ENCODE measurements at regions not wholly inside any gene's neighbourhood (a gene's known extent, or its start where the extent isn't known, plus 50 kb on each side); places are given as distances from the start of the nearest gene placed in this dataset.

DNA sequence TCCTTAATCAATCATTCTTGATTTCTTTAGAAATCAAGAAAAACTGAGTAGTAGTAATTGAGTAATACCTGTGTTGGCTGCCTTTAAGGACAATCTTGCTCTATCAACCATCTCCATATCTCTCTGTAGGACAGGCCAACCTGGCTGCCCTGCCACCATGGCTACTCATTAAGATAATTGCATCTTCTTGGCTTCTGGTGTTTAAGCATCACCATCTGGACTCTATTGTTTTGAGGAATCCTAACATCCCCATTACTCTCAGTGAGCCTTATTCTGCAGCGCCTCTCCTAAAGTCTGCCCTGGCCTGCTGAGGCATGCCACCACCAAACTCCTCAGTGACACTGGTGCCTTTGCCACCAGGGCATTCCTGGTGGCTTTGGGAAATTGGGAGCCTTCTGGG, 442.6 kb upstream of the ZNF507 start:
- DNase-seq (ENCODE audit: low read depth): no peak
- TF ChIP-seq, protein P1, sequence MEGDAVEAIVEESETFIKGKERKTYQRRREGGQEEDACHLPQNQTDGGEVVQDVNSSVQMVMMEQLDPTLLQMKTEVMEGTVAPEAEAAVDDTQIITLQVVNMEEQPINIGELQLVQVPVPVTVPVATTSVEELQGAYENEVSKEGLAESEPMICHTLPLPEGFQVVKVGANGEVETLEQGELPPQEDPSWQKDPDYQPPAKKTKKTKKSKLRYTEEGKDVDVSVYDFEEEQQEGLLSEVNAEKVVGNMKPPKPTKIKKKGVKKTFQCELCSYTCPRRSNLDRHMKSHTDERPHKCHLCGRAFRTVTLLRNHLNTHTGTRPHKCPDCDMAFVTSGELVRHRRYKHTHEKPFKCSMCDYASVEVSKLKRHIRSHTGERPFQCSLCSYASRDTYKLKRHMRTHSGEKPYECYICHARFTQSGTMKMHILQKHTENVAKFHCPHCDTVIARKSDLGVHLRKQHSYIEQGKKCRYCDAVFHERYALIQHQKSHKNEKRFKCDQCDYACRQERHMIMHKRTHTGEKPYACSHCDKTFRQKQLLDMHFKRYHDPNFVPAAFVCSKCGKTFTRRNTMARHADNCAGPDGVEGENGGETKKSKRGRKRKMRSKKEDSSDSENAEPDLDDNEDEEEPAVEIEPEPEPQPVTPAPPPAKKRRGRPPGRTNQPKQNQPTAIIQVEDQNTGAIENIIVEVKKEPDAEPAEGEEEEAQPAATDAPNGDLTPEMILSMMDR (IDR thresholded peaks at IDR 0.05; ENCODE audit: insufficient read depth, low read length): no peak
- H3K4me3 ChIP-seq (ENCODE audit: low read depth, low read length): no peak overlapping the region

DNA sequence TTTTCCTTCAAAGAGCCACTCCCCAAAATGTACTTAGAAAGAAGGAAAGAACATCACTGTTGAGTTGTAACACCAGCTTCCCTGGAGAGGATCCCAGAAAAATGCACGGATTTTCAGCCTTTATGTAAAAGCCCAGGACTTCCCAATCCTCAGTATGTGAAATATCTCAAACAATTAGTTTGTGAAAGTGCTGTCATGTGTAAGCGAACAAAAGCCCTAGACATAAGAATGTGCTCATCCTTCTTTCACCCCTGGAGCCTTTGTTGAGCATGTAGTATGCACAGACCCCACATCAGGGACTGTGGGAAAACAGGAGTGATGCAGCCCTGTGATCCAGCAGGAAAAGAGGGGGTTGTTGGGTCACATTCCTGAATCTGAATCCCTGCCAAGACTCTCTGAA, 441.4 kb upstream of the ZNF507 start:
- TF ChIP-seq, protein P1 (IDR thresholded peaks at IDR 0.05; ENCODE audit: insufficient read depth, low read length): no peak

DNA sequence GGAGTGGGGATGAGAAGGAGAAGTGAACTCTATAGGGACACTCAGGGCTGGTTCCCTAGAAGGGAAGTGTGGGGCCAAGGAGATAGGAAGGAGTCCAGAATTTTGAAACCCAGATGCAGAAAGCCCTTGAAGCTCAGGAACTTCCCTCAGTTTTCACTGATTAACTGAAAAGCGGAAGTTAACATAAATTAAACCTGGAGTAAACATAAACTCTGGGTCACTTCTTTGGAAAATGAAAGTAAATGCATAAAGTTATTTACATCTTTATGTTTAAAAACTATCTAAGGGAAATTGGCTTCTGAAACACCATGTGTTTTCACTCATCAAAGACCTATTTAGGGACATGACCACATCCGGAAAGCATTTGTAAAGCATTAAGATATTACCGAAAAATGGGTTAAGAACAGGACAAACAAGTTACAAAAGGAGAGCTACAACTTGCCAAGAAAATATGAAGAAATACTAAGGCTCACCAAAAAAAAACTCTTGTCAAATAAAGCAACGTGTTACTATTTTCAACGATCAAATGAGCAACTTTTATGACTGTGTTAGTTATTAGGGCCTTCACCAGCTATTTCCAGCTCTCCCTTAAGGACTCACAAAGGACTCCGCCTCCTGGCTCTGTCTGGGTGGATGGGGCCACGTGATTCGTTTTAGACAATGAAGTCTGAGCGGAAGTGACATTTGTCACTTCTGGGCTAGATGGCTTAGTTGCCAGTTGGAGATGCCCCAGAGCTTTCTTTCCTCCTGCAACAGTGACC, 439.1 kb upstream of the ZNF507 start:
- no peak for DNase-seq (ENCODE audit: low read depth)
- H3K4me3 ChIP-seq (ENCODE audit: low read depth, low read length): no peak overlapping the region
- TF ChIP-seq, protein P1 (IDR thresholded peaks at IDR 0.05; ENCODE audit: insufficient read depth, low read length): no peak

More for the DNA sequence above, 441.4 kb upstream of the ZNF507 start:
- no peak for DNase-seq (ENCODE audit: low read depth)
- H3K4me3 ChIP-seq (ENCODE audit: low read depth, low read length): no peak overlapping the region

DNA sequence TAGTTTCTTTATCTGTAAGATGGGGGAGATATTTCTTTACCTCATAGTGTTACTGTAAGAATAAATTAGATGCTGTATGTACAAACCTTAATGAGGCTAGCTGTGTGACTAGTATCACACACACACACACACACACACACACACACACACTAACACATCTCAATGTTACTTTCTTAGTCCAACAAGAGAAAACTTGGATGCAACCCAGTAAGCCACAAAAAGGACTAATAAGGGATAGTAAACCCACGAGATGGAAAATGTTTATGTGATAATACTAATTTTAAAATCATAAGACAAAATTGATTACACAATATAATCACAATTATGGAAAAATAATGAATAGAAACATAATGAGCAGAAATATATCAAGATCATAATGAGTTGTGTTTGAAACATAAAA, 437.7 kb upstream of the ZNF507 start:
- DNase-seq (ENCODE audit: low read depth): no peak
- no peak overlapping the region for H3K4me3 ChIP-seq (ENCODE audit: low read depth, low read length)
- TF ChIP-seq, protein P1 (IDR thresholded peaks at IDR 0.05; ENCODE audit: insufficient read depth, low read length): no peak

DNA sequence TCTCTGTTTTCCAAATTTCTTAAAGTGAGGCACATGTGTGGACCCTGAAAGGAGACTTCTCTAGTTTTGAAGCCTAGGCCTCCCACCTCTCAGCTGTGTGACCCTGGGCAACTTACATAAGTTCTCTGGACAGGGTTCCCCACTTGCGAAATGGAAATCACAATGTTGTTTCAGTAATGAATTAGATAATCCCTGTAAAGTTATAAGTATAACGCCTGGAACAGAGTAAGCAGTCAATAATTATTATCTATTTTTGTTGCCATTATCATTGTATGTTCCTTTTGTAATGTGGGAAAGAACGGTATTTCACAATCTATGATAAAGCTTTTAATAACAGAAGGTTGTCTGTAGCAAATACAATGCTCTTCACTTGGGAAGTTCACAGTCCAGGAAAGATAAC, 437.3 kb upstream of the ZNF507 start:
- TF ChIP-seq, protein P1 (IDR thresholded peaks at IDR 0.05; ENCODE audit: insufficient read depth, low read length): no peak

DNA sequence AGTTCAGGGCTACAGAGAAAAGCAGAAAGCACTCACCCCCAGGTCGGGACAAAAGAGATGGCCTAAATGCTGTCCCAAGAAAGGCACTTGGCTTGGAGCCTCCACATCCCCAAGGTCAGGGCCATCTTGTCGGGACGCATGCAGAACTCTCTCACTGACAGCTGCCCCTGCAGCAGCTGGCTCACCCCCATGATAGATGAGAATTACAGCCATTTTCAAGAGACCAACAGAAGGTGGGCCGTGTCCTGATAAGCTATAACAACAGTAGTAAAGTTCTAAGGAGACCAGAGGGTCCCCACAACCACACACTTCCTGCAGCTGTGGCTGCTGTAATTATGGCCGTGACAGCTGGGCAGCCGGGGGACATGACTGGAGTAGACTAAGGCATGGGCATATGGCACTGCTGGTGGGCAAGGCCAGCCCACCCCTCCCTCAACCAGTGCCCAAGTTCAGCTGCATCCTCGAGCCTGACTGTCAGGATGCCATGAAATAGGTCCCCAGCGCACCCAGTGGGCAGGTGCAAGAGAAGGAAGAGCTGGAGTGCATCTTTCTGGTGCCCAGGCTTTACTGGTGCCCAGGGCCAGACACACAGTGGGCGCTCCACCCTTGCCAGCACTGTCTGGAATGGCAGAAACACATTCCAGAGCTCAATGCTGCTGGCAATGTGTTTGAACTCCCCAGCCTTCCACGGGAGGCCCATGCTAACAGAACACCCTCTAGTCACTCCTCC, 436.7 kb upstream of the ZNF507 start:
- TF ChIP-seq, protein P1 (IDR thresholded peaks at IDR 0.05; ENCODE audit: insufficient read depth, low read length): no peak
- no peak overlapping the region for H3K4me3 ChIP-seq (ENCODE audit: low read depth, low read length)
- no peak for DNase-seq (ENCODE audit: low read depth)

More for the DNA sequence above, 437.3 kb upstream of the ZNF507 start:
- no peak overlapping the region for H3K4me3 ChIP-seq (ENCODE audit: low read depth, low read length)
- DNase-seq (ENCODE audit: low read depth): no peak
